Activated T-helper 17 cell treated with anti-CD3 and anti-CD28 coated beads, Interleukin-2, amount 50 U/mL, for 72 hours (primary cell): ENCODE measurements at regions not wholly inside any gene's neighbourhood (a gene's known extent, or its start where the extent isn't known, plus 50 kb on each side); places are given as distances from the start of the nearest gene placed in this dataset.
"Not testable (repeated sequence)": the region's sequence is repeated elsewhere in the genome, so short reads cannot be mapped to it uniquely, and the experiment has no call there.

Experiments used
- ATAC-seq: fragments of 150-1000 bp; cut with Tn5 transposase; replicated peaks from 2 replicates; pipeline ENCODE4 v1.10.0; 2021; ENCODE audit warnings: mild to moderate bottlenecking, moderate library complexity
- H3K27ac Mint-ChIP-seq: one replicate; pipeline ENCODE4 v1.8.0; 2022; ENCODE audit warnings: mixed read lengths
- H3K27me3 Mint-ChIP-seq: one replicate; pipeline ENCODE4 v1.8.0; 2022; ENCODE audit warnings: mixed read lengths
- H3K36me3 Mint-ChIP-seq: one replicate; pipeline ENCODE4 v1.8.0; 2022; ENCODE audit warnings: low read depth, mild to moderate bottlenecking, mixed read lengths
- H3K4me1 Mint-ChIP-seq: one replicate; pipeline ENCODE4 v1.8.0; 2022; ENCODE audit warnings: mixed read lengths
- H3K4me3 Mint-ChIP-seq: one replicate; pipeline ENCODE4 v1.8.0; 2022; ENCODE audit warnings: mild to moderate bottlenecking, mixed read lengths
- H3K9me3 Mint-ChIP-seq: one replicate; pipeline ENCODE4 v1.8.0; 2022; ENCODE audit warnings: mixed read lengths

DNA sequence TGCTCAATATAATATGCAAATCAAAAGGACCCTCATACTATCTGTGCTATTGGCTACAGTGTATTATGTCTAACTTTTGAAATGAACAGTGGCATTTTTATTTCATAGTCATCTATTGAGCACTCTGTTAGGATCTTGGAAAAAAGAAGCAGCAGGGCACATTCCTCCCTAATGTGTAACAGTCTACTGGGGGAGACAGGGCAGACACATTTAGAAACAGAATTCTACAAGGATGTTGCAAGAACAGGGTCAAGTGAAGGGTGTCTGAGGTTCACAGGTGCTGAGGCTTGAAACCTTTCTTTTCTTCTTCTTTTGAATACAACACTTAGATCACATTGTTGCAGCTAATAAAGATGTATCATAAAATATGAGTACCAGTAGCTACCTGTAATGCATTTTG, 129.7 kb upstream of the SLC4A4 start:
- Mint-ChIP-seq H3K27me3 (peaks cover 9% of the 10 kb centered on the region), H3K4me1 (peaks cover 3% of the 10 kb centered on the region), H3K36me3 (no peaks in the 10 kb centered on the region), H3K27ac (no peak overlapping the region), H3K4me3 (no peak overlapping the region), H3K9me3 (peaks cover 3% of the 10 kb centered on the region)
- no peak for ATAC-seq

DNA sequence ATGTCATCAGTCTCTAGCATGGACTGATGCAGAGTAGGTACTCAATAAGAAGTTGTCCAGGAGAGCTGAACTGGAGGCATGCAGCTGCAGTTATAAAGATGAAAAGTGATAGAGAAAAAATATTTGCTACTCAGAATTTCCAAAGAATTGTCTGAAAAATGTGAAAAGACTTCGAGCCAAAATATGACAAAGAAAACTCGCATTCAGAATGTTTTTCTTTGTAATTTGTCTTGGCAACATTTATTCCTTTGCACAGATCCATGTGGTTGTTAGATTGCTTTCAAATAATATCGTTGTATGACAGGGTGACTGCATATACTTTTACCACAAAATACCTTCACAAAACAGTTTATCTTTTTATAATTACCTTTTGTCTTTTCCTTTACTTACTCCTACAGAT, 128.0 kb upstream of the SLC4A4 start:
- H3K27me3 Mint-ChIP-seq = peaks cover 5% of the 10 kb centered on the region
- no peak overlapping the region for H3K27ac Mint-ChIP-seq
- no peak overlapping the region for H3K4me3 Mint-ChIP-seq
- H3K9me3 Mint-ChIP-seq = peaks cover 3% of the 10 kb centered on the region
- H3K36me3 Mint-ChIP-seq = no peaks in the 10 kb centered on the region
- ATAC-seq = no peak
- H3K4me1 Mint-ChIP-seq = peaks cover 3% of the 10 kb centered on the region

DNA sequence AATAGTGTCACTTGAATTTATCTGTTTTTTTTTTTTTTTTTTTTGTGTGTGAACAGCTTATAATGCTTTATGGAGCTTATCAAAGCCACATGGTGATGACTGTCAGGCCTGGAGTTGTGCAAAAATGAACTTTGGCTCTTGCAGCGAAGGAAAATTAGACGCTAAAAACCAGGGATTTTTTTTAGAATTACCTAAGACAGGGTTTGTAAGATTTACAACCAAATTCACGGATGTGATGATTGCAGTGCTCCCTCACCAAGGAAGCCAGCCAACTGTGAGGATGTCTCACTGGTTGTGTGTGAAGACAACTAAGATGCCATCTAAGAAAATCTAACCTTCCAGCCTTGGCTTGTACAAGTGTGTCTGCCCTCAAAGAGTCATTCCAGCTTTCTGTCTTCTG, 127.1 kb upstream of the SLC4A4 start:
- ATAC-seq = no peak
- peaks cover 3% of the 10 kb centered on the region for H3K9me3 Mint-ChIP-seq
- H3K27me3 Mint-ChIP-seq = peaks cover 9% of the 10 kb centered on the region
- no peak overlapping the region for H3K4me3 Mint-ChIP-seq
- peaks cover 3% of the 10 kb centered on the region for H3K4me1 Mint-ChIP-seq
- H3K36me3 Mint-ChIP-seq = no peaks in the 10 kb centered on the region
- no peak overlapping the region for H3K27ac Mint-ChIP-seq

DNA sequence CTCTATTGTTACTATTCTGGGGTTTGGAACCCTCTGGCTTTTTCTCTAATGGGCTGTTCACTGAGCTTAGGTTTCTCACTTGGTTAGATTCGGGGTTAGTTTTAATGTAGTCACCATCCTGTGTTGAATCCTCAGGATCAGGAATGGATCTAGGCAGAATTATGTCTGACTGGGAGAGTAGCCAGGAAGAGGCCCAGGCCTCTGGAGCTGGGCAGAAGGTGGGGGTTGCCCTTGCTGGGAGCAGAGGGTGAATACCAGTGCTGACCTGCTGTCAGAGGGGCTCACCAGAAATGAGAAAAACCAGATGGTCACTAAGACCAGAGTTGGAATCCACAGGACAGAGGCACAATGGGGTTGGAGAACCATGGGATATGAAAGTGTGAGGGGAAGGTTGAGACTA, 126.6 kb upstream of the SLC4A4 start:
- H3K27me3 Mint-ChIP-seq = peaks cover 9% of the 10 kb centered on the region
- peaks cover 3% of the 10 kb centered on the region for H3K9me3 Mint-ChIP-seq
- H3K36me3 Mint-ChIP-seq = no peaks in the 10 kb centered on the region
- H3K4me3 Mint-ChIP-seq = no peak overlapping the region
- ATAC-seq = no peak
- H3K27ac Mint-ChIP-seq = no peak overlapping the region
- peaks cover 3% of the 10 kb centered on the region for H3K4me1 Mint-ChIP-seq

DNA sequence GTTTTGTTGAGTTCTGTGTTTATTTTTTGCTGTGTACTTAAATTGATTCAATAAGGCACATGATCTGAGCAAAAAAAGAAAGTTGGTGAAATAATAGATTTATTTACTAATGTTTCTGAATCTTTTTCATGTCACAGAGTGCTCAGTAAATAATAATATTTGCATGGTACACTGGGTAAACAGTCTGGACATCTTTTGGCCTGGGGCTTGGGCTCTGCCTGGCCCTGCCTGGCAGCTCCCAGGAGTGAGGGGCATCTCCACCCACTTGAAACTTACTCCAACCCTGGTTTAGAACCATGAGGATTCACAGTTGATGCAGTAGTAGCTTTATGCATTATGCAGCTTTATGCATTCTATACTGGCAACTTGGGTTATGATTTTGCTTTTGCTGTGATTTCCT, 124.2 kb upstream of the SLC4A4 start:
- Mint-ChIP-seq H3K9me3 (peaks cover 3% of the 10 kb centered on the region), H3K36me3 (no peaks in the 10 kb centered on the region), H3K4me1 (peaks cover 3% of the 10 kb centered on the region), H3K4me3 (no peak overlapping the region), H3K27me3 (peaks cover 9% of the 10 kb centered on the region), H3K27ac (no peak overlapping the region)
- ATAC-seq = no peak

DNA sequence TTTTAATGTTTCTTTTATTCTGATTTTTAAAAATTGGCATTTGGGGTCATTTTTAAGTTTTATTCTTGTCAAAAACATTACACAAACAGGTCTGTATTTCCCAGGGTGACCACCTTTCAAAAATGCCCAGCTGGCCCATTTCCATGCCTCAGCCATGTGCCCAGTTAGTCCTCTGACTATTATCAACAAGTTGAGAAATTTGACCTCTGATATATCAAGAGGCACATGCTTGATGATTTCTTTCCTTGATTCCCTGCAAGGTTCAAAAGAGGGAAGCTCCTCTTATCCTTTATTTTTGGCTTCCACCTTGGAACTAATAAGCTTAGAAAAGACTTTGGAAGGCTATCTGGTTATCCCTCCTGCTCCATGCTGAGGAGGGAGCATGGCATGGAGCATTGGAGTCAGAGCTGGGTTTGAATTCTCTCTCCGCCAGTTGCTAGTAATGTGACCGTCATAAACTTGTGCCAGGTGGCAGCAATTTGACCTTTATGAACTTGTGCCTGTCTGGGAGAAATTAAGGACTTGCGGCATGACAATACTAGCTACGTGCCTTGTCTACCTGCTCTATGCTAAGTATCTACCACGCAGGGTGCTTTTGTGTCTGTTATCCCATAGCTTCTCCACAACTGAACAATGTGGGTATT, 122.4 kb upstream of the SLC4A4 start:
- Mint-ChIP-seq H3K4me3 (no peak overlapping the region), H3K36me3 (no peaks in the 10 kb centered on the region), H3K4me1 (peaks cover 3% of the 10 kb centered on the region), H3K27me3 (peaks cover 9% of the 10 kb centered on the region), H3K9me3 (peaks cover 3% of the 10 kb centered on the region), H3K27ac (no peak overlapping the region)
- ATAC-seq = no peak

DNA sequence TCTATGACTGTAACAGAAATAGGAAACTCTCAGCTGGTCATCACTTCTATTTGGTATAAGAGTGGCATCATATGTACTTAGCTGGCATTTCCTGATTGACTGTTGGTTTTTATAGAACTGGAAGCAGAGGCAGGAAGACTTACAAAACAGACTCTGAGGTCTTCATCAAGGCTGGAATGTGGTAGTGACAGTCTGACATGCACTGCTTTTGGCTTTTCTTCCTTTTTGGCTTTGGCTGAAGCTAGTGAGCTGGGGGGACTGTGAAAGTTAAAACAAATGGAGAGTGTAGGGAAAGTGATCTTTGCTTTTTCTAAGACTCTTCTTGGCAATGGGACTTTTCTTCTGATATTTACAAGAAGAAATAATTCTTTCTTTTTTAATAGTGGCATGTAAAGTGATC, 121.1 kb upstream of the SLC4A4 start:
- Mint-ChIP-seq H3K4me1 (no peaks in the 10 kb centered on the region), H3K27ac (no peak overlapping the region), H3K4me3 (no peak overlapping the region), H3K36me3 (no peaks in the 10 kb centered on the region), H3K9me3 (peaks cover 3% of the 10 kb centered on the region), H3K27me3 (peaks cover 7% of the 10 kb centered on the region)
- ATAC-seq = no peak

DNA sequence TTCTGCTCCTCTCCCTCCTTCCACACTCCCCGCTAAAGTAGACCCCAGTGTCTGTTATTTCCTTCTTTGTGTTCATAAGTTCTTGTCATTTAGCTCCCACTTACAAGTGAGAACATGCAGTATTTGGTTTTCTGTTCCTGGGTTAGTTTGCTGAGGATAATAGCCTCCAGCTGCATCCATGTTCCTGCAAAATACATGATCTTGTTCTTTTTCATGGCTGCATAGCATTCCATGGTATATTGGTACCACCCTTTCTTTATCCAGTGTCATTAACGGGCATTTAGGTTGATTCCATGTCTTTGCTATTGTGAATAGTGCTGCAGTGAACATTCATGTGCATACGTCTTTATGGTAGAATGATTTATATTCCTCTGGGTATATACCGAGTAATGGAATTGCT, 118.0 kb upstream of the SLC4A4 start:
- not testable (repeated sequence) for H3K4me3 Mint-ChIP-seq, H3K9me3 Mint-ChIP-seq, H3K36me3 Mint-ChIP-seq

DNA sequence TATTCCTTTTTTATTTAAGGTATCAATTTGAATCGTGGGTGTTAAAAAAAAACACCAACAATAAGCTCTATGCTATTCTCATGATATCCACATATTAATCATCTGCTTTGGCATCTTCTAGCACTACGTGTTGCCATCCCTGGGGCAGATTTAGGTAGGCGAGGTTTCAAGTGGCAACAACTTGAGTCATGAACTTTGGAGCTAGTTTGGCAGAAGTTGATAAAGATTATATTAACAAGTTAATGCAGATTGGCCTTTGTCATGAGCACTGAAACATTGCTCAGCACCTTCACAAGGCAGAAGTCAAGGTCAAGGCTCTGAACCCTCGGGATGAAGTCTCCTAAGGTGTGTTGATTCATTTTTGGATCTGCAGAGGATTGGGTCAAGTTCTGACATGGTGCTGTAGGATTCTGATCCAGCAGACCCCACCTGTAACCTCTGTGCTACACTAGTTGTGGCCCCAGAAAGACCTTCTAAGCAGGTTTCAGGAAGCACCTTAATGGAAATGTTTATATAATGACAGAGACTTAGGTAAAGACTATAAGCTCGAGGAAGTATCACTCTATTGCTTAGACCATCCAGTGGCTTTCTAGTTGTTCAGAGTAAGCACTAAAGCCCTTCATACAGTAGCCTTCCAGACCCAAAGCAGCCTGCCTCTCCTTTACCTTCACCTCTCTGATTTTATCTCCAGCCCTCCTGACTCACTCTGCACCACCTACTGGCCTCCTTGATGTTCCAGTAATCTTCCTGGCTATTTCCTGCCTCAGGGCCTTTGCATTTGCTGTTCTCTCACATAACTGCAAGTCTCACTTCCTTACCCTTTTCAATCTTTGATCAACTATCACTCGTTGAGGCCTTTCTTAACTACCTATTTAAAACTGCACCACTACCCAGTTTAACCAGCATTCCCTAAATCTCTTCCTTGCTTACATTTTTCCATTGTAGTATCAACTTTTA, 117.0 kb upstream of the SLC4A4 start:
- H3K36me3 Mint-ChIP-seq = no peaks in the 10 kb centered on the region
- no peaks in the 10 kb centered on the region for H3K9me3 Mint-ChIP-seq
- H3K4me3 Mint-ChIP-seq = no peak overlapping the region
- H3K4me1 Mint-ChIP-seq = no peaks in the 10 kb centered on the region
- no peak for ATAC-seq
- H3K27ac Mint-ChIP-seq = no peak overlapping the region
- peaks cover 7% of the 10 kb centered on the region for H3K27me3 Mint-ChIP-seq

More for the DNA sequence above, 118.0 kb upstream of the SLC4A4 start:
- not testable (repeated sequence) for H3K27ac Mint-ChIP-seq, ATAC-seq, H3K4me1 Mint-ChIP-seq
- peaks cover 11% of the 10 kb centered on the region for H3K27me3 Mint-ChIP-seq

DNA sequence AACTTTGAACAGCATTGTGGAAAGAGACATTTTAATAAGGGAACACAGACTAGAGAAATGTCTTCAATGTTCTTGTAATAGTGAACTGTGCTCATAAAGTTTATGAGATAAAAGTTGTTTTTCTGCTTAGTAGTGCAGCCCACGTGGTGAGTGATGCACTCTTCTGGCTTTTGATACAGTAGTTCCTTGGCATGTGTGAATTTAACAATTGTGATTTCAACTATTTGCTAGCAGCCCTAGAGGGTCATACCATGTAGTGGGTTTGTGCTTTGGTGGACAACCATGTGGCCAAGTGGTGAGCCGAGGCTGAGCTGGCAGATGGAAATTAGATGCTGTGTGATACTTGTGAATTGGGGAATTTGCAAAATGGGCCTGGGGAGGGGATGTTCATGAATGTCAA, 116.2 kb upstream of the SLC4A4 start:
- no peaks in the 10 kb centered on the region for H3K36me3 Mint-ChIP-seq
- H3K9me3 Mint-ChIP-seq = no peaks in the 10 kb centered on the region
- H3K27me3 Mint-ChIP-seq = peaks cover 12% of the 10 kb centered on the region
- H3K4me3 Mint-ChIP-seq = no peak overlapping the region
- H3K27ac Mint-ChIP-seq = no peak overlapping the region
- ATAC-seq = no peak
- H3K4me1 Mint-ChIP-seq = no peaks in the 10 kb centered on the region

DNA sequence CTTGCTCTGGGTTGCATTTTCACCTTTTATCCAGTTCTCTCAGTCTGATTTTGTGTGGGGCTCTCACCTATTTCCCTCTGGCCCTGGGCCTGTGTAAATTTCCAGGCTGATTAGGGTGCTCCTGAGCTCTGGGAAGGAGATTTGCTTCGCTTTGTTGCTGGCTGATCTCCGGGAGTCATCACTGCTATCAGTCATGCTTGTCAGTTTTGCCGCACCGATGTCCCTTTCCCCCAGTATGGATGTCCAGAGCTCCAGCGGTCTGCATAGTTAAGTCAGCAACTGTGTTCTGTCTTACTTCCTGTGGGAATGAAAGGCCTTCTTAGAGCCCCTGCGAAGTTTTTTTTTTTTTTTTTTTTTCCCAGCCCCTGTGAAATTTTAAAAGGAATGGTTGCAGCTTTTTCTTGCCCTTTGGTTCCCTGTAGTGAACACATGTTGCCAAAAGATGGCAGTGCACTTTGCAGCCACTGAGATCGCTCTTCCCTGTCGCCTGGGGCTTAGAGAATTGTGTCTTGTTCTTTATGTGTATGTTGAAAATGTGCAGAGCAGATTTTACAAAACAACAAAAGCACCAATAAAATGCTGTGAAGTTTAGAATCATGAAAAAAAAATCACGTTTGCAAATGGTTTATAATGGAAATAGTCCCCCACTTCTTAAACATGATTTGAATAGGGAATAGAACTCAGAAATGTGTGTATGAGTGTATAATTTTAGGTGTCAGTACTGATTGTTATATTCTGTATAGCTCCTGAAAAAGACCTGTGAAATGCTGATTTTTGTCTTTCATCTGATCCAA, 109.1 kb upstream of the SLC4A4 start:
- Mint-ChIP-seq H3K27me3 (peaks cover 12% of the 10 kb centered on the region), H3K9me3 (no peaks in the 10 kb centered on the region), H3K4me1 (no peaks in the 10 kb centered on the region), H3K36me3 (no peaks in the 10 kb centered on the region), H3K27ac (no peak overlapping the region), H3K4me3 (no peak overlapping the region)
- ATAC-seq = no peak

DNA sequence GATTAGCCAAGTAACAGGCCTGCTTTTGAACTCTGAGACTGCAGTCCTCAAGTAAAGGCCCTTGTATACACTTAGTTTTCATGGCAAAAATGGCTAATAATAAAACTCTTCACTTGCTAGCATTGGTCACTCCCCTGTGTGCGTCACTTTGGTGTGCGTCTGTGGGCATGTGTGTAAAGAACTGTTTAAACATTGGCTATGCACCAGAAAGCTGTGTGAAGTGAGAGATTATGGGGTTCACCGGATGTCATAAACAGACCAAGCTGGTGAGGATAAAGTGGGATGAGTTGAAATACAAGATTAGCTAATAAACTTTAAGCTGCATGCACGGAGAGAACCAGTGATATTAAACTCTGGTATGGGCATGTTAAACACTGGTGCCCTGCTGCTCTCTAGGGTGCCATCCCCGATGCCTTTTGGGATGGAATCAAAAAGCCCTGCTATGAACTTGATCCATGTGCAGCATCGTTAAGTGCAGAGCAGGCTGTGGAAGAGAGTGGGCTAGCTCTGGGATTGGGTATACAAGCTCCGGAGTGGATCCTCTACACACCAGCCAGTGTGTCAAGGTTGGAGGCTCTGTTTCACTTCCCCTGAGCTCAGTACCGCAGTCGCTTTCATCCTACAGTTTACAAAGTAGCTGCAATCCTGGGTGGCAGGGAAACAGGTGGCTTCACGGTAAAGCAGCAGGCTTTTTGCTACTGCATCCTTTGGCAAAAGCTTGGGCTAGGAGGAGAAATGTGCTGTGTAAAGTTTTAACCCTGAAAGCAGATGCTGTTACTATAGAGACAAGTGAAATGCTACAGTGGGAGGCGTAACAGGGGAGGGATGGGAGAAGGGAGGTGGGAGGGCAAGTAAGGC, 108.3 kb upstream of the SLC4A4 start:
- H3K4me1 Mint-ChIP-seq = no peaks in the 10 kb centered on the region
- H3K27me3 Mint-ChIP-seq = peaks cover 14% of the 10 kb centered on the region
- no peak overlapping the region for H3K4me3 Mint-ChIP-seq
- H3K9me3 Mint-ChIP-seq = no peaks in the 10 kb centered on the region
- H3K27ac Mint-ChIP-seq = no peak overlapping the region
- no peak for ATAC-seq
- no peaks in the 10 kb centered on the region for H3K36me3 Mint-ChIP-seq

DNA sequence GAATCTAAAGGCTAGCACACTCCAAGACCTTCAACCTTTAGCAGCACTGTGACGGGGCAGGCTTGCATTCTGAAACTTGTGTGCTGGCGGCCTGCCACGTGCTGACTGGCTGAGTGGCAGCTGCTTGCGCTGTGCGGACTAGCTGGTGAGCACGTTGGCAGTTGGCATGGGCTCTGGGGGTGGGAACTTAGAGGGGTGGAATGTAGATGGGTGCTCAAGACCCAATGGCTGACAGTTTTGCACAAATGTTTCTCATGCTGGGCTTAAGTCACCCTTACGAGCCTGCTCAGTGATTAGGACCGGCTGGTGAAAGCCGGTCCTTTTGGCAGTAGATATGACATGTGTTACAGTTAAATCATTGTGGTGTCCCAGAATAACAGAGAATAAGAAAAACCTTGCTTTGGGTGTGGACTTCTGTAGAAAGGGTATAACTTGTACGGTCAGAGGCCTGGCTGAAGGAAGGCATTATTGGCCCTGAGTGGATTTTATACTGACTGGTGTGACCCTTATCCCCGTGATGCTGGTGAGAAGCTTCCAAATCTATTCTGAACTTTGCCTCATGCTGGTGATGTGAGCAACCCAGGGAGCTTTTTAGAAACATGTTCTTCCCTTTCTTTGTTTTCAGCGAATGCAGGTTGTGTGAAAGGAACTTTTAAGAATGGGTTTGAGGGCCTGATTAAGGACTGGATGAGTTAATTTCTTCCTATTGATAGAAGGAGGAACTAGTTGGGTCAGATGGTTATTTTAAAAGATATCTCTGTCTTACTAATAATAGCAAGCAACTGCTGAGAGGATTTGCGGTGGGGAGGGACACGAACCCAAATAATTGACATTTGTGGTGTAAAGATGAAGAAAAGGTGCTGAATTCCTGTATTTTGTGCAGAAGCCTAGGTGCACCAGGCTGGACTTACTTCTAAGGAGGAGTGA, 107.4 kb upstream of the SLC4A4 start:
- H3K9me3 Mint-ChIP-seq = no peaks in the 10 kb centered on the region
- H3K36me3 Mint-ChIP-seq = no peaks in the 10 kb centered on the region
- H3K4me1 Mint-ChIP-seq = no peaks in the 10 kb centered on the region
- H3K27me3 Mint-ChIP-seq = peaks cover 16% of the 10 kb centered on the region
- no peak overlapping the region for H3K4me3 Mint-ChIP-seq
- H3K27ac Mint-ChIP-seq = no peak overlapping the region
- ATAC-seq = no peak
